HepG2 (cell line): ENCODE measurements at regions not wholly inside any gene's neighbourhood (a gene's known extent, or its start where the extent isn't known, plus 50 kb on each side); places are given as distances from the start of the nearest gene placed in this dataset.

Source experiments
- ATAC-seq: fragments of 200-7000 bp; cut with Tn5 transposase; 3 replicates; pipeline ENCODE4 v1.9.1; 2020; ENCODE audit warnings: mild to moderate bottlenecking, moderate library complexity
- BruUV-seq: library from RNA; stranded (reverse); fragments of 400-500 nt; replicated peaks from 2 replicates; lab custom pipeline; 2021; lab: Mats Ljungman, UMichigan
- CTCF ChIA-PET: fragments of 300-600 bp; formaldehyde crosslinking; extraction: SDS; loops from one replicate; lab custom pipeline; 2021; ENCODE audit warnings: low total read pairs, inconsistent platforms, low intra/inter-chr PET ratio; lab: Yijun Ruan, JAX
- POLR2A ChIA-PET: fragments of 350-600 bp; sonication (Branson Sonifier 250); formaldehyde crosslinking; loops from one replicate; lab custom pipeline; 2020; ENCODE audit warnings: antibody characterized with exemption, inconsistent platforms; lab: Yijun Ruan, JAX
- DNase-seq: peaks from one replicate; pipeline ENCODE4 v3.0.0-alpha.2; 2015; ENCODE audit warnings: low spot score
- FAIRE-seq: peaks from 3 replicates; lab custom pipeline; 2011; peaks lifted over from hg19 to GRCh38; lab: Jason Lieb, UNC
- H2AFZ ChIP-seq: one replicate; pipeline ENCODE4 v1.6.1; 2011; ENCODE audit warnings: low read length, inconsistent platforms
- H3K27ac ChIP-seq: fragments of 300-600 bp; 3 replicates; pipeline ENCODE4 v1.8.0; 2011; ENCODE audit warnings: mixed run types, mild to moderate bottlenecking, mixed read lengths, low read length, inconsistent platforms; ENCODE audit not compliant: insufficient read depth; ENCODE audit errors: extremely low read length
- H3K27me3 ChIP-seq, 2 experiments: fragments of 200-600 bp in 1 of 2; 2 replicates in 1 of 2; 3 replicates in 1 of 2; pipeline versions ENCODE4 v1.6.0 to v1.8.0; 2011; ENCODE audit warnings: low read length in 2 of 2, mild to moderate bottlenecking in 2 of 2, moderate library complexity in 2 of 2, inconsistent platforms in 1 of 2; ENCODE audit not compliant: insufficient read depth in 2 of 2, control insufficient read depth in 1 of 2
- H3K36me3 ChIP-seq, 2 experiments: fragments of 200-600 bp in 1 of 2; replicated peaks in 1 of 2; 2 replicates in 1 of 2; 3 replicates in 1 of 2; pipeline versions ENCODE4 v1.5.1 to v1.8.0; 2011; ENCODE audit warnings: low read length in 2 of 2, inconsistent platforms in 1 of 2; ENCODE audit not compliant: insufficient read depth in 2 of 2, control insufficient read depth in 1 of 2
- H3K4me1 ChIP-seq: 2 replicates; pipeline ENCODE4 v1.5.1; 2012; ENCODE audit warnings: low read length, inconsistent platforms; ENCODE audit not compliant: insufficient read depth
- H3K4me2 ChIP-seq: 2 replicates; pipeline ENCODE4 v1.6.0; 2011; ENCODE audit warnings: low read depth, low read length, inconsistent platforms
- H3K4me3 ChIP-seq, 3 experiments: fragments of 200-600 bp in 1 of 3; sonication (generic), shearing (Covaris generic) in 1 of 3; replicated peaks in 1 of 3; 2 replicates each; pipeline ENCODE4 v1.5.1; 2011 to 2016; ENCODE audit warnings: low read length in 3 of 3, inconsistent platforms in 2 of 3, low read depth in 2 of 3, mild to moderate bottlenecking in 2 of 3, control low read depth in 1 of 3, mixed read lengths in 1 of 3; ENCODE audit not compliant: insufficient read depth in 1 of 3
- H3K79me2 ChIP-seq: one replicate; pipeline ENCODE4 v1.6.1; 2011; ENCODE audit warnings: low read length, inconsistent platforms; ENCODE audit not compliant: insufficient read depth
- H3K9ac ChIP-seq: 2 replicates; pipeline ENCODE4 v1.6.0; 2011; ENCODE audit warnings: mild to moderate bottlenecking, low read depth, low read length, inconsistent platforms; ENCODE audit not compliant: insufficient read depth
- H3K9me3 ChIP-seq: 2 replicates; pipeline ENCODE4 v1.5.1; 2012; ENCODE audit warnings: mild to moderate bottlenecking, low read length
- H4K20me1 ChIP-seq: 2 replicates; pipeline ENCODE4 v1.6.0; 2011; ENCODE audit warnings: inconsistent platforms, mild to moderate bottlenecking, low read length, moderate library complexity; ENCODE audit not compliant: insufficient read depth
- ELF1 ChIP-seq: sonication (generic); formaldehyde crosslinking; IDR thresholded peaks from 2 replicates; pipeline ENCODE4 v1.4.0; 2020; ENCODE audit warnings: missing genetic modification reagents
- GABPB1 ChIP-seq: IDR thresholded peaks from 2 replicates; pipeline ENCODE4 v1.6.1; 2016; ENCODE audit warnings: mild to moderate bottlenecking, missing genetic modification reagents, moderate library complexity, missing compliant biosample characterization
- KDM5B ChIP-seq: sonication (generic); formaldehyde crosslinking; IDR thresholded peaks from 2 replicates; pipeline ENCODE4 v1.4.0; 2020; ENCODE audit warnings: missing genetic modification reagents, mild to moderate bottlenecking, borderline replicate concordance
- TERF1 ChIP-seq: sonication (generic); formaldehyde crosslinking; IDR thresholded peaks from 2 replicates; pipeline ENCODE4 v1.8.0; 2022; ENCODE audit warnings: mild to moderate bottlenecking, missing genetic modification reagents, moderate library complexity
- THAP9 ChIP-seq: sonication (generic); formaldehyde crosslinking; IDR thresholded peaks from 2 replicates; pipeline ENCODE4; 2020; ENCODE audit warnings: missing genetic modification reagents, mild to moderate bottlenecking, borderline replicate concordance
- ZBTB20 ChIP-seq: sonication (generic); formaldehyde crosslinking; IDR thresholded peaks from 2 replicates; pipeline ENCODE4 v1.8.1; 2023; ENCODE audit warnings: missing genetic modification reagents, low read depth, mild to moderate bottlenecking, borderline replicate concordance
- ZNF17 ChIP-seq: sonication (generic); formaldehyde crosslinking; IDR thresholded peaks from 2 replicates; pipeline ENCODE4 v1.5.0; 2020; ENCODE audit warnings: mild to moderate bottlenecking, missing genetic modification reagents
- ZNF263 ChIP-seq: sonication (generic); formaldehyde crosslinking; IDR thresholded peaks from 2 replicates; pipeline ENCODE4 v1.4.0; 2020; ENCODE audit warnings: missing genetic modification reagents
- ZNF337 ChIP-seq: sonication (generic); formaldehyde crosslinking; IDR thresholded peaks from 2 replicates; pipeline ENCODE4 v1.5.1; 2020; ENCODE audit warnings: missing genetic modification reagents, low read depth, mild to moderate bottlenecking, borderline replicate concordance
- ZNF547 ChIP-seq: sonication (generic); formaldehyde crosslinking; IDR thresholded peaks from 2 replicates; pipeline ENCODE4 v1.5.1; 2020; ENCODE audit warnings: mild to moderate bottlenecking, missing genetic modification reagents
- ZNF563 ChIP-seq: sonication (generic); formaldehyde crosslinking; IDR thresholded peaks from 2 replicates; pipeline ENCODE4 v1.8.0; 2022; ENCODE audit warnings: mild to moderate bottlenecking, moderate library complexity, missing genetic modification reagents
- ZNF605 ChIP-seq: sonication (generic); formaldehyde crosslinking; IDR thresholded peaks from 2 replicates; pipeline ENCODE4 v1.8.0; 2022; ENCODE audit warnings: mild to moderate bottlenecking, missing genetic modification reagents
- ZNF672 ChIP-seq: sonication (generic); formaldehyde crosslinking; IDR thresholded peaks from 2 replicates; pipeline ENCODE4 v1.8.1; 2022; ENCODE audit warnings: missing genetic modification reagents
- ZNF780A ChIP-seq: sonication (generic); formaldehyde crosslinking; IDR thresholded peaks from 2 replicates; pipeline ENCODE4 v1.8.0; 2022; ENCODE audit warnings: mild to moderate bottlenecking, missing genetic modification reagents, moderate library complexity
- ZNF83 ChIP-seq: sonication (generic); formaldehyde crosslinking; IDR thresholded peaks from 2 replicates; pipeline ENCODE4 v1.4.0; 2020; ENCODE audit warnings: missing genetic modification reagents, mild to moderate bottlenecking, borderline replicate concordance
- ZNF891 ChIP-seq: sonication (generic); formaldehyde crosslinking; IDR thresholded peaks from 2 replicates; pipeline ENCODE4 v1.5.0; 2020; ENCODE audit warnings: mild to moderate bottlenecking, missing genetic modification reagents
- ZSCAN31 ChIP-seq: sonication (generic); formaldehyde crosslinking; IDR thresholded peaks from 2 replicates; pipeline ENCODE4 v1.5.0; 2020; ENCODE audit warnings: low read depth, mild to moderate bottlenecking, missing genetic modification reagents
- WGBS: methylation state at CpG from one replicate; pipeline ENCODE4 v1.1.6; 2017; ENCODE audit warnings: low lambda C conversion rate; 5-methylcytosine and 5-hydroxymethylcytosine counted together
- in situ Hi-C: cut with HindIII; loops from 2 replicates; pipeline ENCODE4 v1.10.0; 2017; ENCODE audit warnings: low pct_unique_long_range_greater_than_20kb; ENCODE audit not compliant: extremely low pct_ligation_motif_present
- intact Hi-C: fragments of 100-400 bp; cut with micrococcal nuclease; formaldehyde crosslinking; loops from one replicate; pipeline ENCODE4 v1.10.0; 2022; ENCODE audit not compliant: unreplicated experiment

- Histone ChIP-seq H4K20me1 (no peaks in the 10 kb centered on the region), H3K9ac (no peak overlapping the region), H3K79me2 (no peaks in the 10 kb centered on the region), H3K4me2 (no peak overlapping the region), H3K27ac (no peak overlapping the region), H3K4me1 (no peaks in the 10 kb centered on the region), H3K36me3 (no peaks in the 10 kb centered on the region), H3K9me3 (no peaks in the 10 kb centered on the region), H3K27me3 (no peaks in the 10 kb centered on the region), H3K4me3 (no peak overlapping the region)
- DNase-seq (no peak), FAIRE-seq (no peak)
- in situ Hi-C loops, result no loop called here
- intact Hi-C loops, result no loop called here
- 45% methylated on average over 3 of the region's 3 CpGs for WGBS
- ChIA-PET CTCF (no interaction called here), POLR2A (no interaction called here)
- no TSS peak for BruUV-seq
- TF ChIP-seq ZNF263 (CRISPR knock-in tag) (no peak), ZSCAN31 (no peak), ZBTB20 (CRISPR knock-in tag) (no peak), KDM5B (CRISPR knock-in tag) (no peak), ZNF83 (CRISPR knock-in tag) (no peak), ZNF17 (CRISPR knock-in tag) (no peak), ZNF563 (CRISPR knock-in tag) (no peak), GABPB1 (CRISPR knock-in tag) (no peak), ZNF547 (CRISPR knock-in tag) (no peak), TERF1 (CRISPR knock-in tag) (no peak), THAP9 (CRISPR knock-in tag) (no peak), ZNF672 (no peak), ZNF605 (no peak), ZNF780A (CRISPR knock-in tag) (no peak), ZNF891 (no peak), ELF1 (no peak), ZNF337 (CRISPR knock-in tag) (no peak)
- TF ChIP-seq, all 625 proteins: peak for 0
- no peak for ATAC-seq
- no peak overlapping the region for H2AFZ ChIP-seq
Observed at GRCh38 chr2:147524912-147525311, 319.9 kb upstream of the ACVR2A start.
